HG03196 (cell line): ENCODE measurements at regions not wholly inside any gene's neighbourhood (a gene's known extent, or its start where the extent isn't known, plus 50 kb on each side); places are given as distances from the start of the nearest gene placed in this dataset.
"Not testable (repeated sequence)": the region's sequence is repeated elsewhere in the genome, so short reads cannot be mapped to it uniquely, and the experiment has no call there.

Source experiments
- ATAC-seq: cut with Tn5 transposase; IDR thresholded peaks from one replicate; pipeline ENCODE4 v1.9.1; 2021; ENCODE audit not compliant: unreplicated experiment

DNA sequence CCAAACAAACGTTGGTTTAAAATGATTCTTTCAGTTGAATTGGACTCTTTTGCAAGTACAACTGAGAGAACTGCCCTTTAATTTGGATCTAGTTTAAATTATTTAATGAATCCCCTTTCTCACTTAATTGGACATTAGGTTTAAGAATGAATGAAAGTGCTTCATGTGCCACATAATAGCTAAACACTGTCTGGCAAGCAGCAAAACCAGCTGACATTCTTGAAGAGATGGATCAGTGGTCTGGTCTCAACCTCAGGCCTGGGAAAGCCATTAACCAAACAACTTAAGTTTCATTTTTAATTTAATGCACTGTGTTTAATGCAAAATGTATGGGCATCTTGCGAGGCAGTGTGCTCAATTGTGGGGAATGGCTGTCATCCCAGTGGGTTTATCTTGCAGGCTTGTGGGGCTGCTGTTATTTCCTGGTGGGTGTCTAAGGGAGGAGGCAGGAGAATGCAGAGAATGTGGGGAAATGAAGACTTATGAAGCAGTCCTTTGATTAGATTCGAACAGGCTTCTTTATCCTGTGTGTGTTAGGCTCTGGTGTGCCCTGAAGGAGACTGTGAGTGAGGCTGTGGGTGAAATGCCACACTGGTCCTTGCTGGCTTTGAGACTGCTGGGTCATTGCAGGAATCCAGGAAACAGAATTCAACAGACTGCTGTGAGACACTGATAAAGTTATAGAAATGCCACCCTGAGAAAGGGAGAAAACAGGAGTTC is 144.1 kb upstream of the PELI2 start:
- ATAC-seq, result no peak

DNA sequence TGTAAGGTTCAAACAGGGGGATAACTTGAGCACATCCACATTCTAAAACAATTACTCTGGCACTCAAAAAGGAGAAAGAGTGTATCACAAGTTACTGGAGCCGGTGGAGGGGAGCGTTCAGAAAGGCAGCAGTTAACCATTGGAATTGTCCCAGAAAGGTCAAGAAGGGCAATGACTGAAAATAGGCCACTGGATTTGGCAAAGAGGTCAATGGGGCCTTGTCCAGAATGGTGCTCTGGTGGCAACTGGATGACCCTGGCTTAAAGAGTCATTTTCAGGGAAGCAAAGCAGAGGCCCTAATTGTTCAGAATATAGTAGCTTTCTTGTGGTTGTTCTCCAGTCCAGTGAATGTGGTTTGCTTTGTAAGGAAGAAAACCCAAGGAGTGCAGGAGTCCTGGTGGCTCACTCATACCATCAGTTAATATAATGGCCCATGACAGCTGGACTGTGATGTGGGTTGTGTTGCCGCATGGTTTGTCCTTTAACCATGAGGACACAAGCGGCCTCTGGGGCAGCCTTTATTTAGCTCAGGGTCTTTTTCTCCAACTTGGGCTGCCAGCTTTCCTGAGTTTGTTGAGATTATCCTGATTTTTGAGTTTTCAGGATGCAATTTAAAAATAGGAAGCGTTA is 142.8 kb upstream of the PELI2 start:
- ATAC-seq, result no peak

DNA sequence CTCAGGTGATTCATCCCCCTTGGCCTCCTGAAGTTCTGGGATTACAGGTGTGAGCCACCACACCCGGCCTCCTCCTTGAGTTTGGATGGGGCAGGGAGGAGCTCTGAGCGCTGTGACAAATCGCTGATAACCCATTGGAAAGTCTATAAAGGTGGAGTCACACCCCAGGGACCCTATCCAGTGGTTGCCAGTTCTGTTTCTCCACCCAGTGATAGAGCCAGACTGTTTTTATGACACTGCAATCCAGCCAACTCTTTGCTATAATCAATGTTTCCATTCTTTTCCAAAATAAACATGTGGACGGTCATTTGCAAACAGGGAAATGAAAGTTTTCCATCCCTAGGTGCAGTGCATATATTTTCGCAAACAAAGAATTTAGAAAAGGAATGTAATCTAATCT is 142.0 kb upstream of the PELI2 start:
- no peak for ATAC-seq

DNA sequence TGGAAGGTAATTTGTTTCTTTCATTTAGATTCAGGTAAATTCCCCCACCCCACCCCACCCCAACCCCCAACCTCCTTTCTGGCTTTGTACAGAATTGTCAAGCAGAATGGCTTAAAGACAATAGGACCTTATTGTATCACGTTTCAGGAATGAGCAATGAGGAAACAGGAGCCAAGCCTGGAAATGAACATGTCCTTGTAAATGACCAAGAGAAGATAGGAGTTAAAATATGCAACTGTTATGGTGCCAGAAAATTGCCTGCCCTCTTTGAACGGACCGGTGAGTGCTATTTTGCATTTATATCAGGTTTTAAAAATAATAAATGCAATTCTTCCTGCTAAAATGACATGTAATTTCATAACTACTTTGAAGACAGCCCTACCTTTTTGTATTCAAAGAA is 141.6 kb upstream of the PELI2 start:
- no peak for ATAC-seq

DNA sequence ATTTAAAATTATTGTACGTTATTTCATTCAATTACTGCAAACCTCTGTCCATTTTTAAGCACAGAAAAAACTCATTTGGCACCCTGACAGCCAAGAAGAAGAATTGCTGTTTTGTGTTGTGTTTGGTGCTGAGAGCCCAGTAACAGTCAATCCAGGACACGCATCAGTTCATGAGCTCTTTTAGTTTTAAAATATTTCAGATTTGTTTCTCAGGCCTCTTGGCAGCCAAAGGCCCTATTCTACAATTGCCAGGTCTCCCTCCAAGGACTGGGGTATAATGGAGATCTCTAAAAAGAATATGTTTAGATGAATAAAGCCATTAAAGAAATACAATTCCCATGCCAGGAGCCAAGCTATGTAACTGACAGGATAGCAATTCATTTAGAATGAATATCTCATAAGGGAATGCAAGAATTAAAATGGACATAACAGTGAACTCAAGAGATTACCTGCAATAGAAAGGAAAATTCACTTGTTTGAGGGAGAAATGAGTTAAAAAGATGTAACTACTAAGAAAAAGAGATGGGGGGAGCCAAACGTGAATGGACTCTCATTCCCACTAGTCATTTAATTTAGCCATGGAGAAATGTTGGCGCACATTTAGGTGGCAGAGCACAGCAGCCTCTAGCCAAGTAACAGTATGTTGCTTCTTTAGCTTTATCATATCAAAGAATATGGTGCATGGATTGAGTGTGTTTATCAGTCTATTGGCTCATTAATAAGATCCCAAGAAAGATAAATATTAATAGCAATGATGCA is 140.6 kb upstream of the PELI2 start:
- ATAC-seq, result no peak

DNA sequence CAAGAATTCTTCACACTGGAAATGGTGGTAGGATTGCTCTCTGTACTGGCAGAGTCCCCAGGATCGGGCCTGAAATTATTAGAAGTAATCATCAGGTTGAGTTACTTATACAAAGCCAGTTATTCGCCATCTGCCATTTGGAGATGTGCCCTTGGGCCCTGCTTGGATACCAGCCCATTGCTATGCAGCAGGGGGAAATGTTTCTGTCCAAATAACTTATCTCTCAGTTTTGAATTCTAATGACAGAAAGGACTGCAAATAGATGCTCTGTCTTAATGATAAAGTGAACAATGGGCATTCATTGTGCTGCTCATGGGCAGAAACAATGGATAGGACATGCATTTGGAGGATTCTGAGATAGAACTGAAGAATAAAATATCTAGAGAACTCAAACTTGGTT is 139.1 kb upstream of the PELI2 start:
- no peak for ATAC-seq

DNA sequence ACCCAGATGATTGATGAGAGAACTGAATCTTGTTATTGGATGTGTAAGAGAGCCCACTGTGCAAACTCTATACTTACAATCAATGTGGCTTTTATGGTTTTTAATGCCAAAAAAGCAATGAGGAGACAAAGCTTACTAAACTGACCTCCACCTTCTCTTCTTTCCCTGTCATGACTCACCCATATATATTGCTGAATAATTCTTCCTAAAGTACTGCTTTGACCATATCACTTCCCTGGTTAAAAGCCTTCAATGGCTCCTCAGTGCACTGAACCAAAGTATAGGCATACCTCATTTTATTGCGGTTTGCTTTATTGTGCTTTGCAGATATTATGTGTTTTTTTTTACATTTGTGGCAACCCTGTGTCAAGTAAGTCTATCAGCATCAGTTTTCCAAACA is 138.4 kb upstream of the PELI2 start:
- ATAC-seq, result no peak

DNA sequence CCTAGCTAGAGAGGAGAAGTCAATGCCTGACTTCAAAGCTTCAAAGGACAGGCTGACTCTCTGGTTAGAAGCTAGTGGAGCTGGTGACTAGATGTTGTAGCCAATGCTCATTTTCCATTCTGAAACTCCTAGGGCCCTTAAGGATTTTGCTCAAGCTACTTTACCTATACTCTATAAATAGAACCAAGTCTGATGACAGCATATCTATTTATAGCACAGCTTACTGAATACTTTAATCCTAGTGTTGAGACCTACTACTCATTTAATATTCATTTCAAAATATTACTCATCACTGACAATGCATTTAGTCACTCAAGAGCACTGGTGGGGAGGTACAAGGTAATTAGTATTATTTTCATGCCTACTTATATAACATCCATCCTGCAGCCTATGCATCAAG is 137.2 kb upstream of the PELI2 start:
- no peak for ATAC-seq

DNA sequence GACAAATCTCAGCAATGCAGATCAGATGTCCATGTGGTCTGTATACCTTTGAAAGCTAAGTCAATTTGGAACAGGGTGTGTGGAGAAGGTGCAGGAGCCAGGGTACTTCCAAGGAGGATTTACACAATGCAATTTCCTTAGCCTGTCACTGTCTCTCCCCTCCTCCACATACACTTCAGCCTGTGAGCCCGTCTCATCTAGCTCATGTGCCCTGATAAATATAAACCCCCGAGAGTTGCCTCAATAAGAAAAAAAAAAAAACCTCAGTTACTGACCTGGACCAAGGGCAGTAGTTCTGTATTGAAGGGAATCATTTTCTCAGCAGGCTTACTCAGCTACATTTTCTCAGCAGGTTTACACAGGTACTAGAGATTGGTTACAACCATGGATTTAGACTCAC is 132.1 kb upstream of the PELI2 start:
- no peak for ATAC-seq

DNA sequence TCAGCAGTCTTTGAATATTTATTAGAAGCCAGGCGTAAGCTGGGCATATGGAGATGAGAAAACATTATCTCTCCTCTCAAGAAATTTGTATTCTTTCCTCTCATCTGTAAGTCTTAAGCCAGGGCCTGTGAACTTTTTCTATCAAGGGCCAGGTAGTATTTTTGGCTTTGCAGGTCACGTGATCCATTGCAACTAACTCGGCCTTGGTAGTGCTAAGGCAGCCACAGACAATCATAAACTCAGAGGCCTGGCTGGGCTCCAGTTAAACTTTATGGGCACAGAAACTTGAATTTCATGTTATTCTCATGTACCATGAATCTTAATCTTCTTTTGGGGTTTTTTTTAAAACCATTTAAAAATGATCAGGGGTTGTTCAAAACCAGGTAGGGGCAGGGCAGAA is 117.4 kb upstream of the PELI2 start:
- no peak for ATAC-seq

DNA sequence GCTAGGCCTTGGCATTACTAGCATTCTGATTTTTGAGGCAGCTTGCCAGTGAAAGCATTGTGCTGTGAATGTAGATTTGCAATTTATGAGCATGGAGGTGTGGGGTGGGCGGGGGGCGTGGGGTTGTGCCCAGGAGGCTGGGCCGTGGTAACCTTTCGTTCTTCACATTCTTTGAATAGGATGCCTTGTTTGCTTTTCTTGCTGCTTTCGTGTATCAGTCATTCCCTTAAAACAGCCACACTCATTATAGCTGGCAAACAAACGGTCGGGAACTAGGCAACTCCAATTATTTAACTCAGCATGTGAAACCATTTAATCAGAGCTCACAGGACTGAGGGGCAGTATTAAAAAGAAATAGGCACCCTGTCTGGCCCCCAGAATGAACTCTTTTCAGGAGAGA is 115.9 kb upstream of the PELI2 start:
- no peak for ATAC-seq

DNA sequence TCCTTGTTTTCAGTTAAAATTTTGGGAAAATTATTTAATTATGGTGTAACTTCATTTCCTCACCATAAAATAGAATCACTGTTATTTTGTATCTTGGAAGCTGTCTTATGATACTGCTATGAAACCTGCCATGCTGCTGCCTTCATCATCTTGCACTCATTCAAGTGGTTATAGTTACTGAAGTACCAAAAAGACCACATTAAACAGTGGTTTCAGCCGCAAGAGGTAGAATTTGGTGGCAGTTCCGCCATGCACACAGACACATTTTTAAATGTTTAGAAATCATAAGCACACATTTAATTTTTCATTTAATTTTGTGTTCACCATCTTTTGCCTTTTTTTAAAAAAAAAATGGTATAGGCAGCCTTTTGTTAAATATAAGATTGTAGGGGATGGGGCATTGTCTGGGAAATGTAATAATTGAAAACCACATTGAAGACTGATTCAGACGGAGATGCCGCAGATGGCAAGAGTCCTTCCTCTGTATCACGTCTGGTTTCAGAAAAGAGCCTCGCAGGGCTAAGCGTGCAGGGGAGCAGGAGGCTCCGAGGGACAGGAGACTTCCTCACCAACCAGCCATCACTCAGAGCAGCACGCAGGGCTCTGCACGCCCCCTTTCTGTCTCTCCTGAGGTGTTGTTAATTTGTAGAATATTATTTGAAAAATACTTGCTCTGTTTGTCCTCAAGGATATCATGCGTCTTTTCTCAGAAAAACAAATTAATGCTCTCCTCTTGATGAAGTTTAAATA is 115.2 kb upstream of the PELI2 start:
- ATAC-seq, result peak; percentile 74

DNA sequence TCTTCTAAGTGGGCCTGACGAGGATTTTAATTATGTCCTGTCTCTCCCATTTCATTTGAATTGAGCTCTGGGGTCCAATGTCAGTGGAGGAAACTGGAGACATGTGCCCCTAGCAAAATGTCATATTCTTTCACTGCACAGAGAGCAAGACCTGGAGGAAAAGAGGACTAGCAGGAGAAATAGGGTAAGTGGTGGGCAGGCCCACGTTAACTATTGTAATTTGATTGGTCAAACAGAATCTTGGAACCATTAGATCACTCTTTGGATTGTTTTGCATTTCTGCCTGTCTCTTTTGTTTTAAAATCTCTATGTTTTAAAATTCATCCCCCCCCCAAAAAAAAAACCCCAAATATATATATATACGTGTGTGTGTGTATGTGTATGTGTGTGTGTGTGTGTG is 113.9 kb upstream of the PELI2 start:
- ATAC-seq, result no peak

DNA sequence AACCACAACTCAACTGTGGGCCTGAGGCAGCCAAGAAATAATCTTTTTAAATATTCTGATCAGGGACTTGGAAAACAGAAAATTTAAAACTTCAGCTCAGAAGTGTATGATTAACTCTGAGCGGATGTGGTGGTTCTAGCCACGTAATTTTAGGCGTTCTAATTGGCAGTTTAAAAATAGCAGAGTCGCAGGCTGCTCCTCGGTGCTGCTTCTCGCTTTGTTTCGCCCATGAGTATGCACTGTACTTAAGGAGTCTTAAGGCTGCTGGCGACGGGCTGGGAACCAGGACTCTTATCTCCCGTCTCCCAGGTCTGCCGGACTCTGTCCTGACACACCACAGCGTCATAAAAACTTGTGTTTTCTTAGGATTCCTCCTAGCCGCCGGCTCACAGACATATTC is 113.4 kb upstream of the PELI2 start:
- peak; percentile 81 for ATAC-seq

DNA sequence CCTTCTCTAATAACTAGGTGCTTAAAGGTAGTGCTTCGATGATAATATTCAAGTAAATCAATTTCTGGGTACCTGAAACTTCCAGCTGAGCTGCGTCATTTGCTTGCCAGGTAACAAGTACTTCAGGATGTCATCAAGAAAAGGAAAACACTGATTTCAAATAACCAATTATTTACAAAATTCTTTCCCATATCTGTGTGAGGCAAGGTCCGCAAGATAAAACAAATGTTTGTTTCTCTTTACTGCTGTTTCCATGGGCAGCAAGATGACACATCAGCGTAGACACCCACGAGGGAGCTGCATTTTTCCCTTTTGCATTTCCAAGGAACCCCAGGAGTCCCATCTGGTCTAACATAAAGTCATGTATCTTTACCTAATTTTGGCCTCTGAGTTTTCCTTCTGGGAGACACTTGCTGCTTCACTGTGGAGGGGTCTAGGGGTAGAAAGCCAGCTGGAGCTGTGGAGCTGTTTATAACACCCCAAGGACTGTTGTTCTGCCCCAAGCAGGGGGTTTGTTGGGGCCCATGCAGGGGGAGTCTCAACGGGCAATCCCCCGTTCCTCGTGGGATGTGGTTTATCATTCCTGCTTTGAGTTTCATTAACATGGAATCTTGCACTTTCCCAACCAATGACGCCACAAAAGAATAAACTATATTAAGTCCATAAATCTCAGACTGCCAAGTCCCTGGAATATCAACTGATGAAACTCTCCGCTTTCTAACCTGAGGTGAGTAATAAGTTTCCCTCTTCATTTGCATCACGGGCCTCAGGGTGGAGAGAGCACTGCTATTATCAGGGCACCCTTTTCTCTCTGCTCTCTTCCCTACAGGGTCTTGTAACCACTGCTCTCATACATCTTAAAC is 112.8 kb upstream of the PELI2 start:
- no peak for ATAC-seq

DNA sequence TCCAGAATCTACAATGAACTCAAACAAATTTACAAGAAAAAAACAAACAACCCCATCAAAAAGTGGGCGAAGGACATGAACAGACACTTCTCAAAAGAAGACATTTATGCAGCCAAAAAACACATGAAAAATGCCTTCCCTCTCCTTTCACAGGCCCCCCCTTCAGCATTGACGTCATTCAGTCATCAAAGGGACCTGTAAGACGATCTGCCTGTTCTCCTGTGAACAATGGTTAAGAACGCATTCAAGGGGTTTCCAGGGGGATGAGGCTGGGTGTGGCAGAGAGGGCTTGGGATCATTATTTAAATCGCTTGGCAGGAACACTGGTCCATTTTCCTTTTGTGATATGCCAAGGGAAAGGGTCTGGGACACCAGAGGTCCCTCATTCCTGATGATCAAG is 110.7 kb upstream of the PELI2 start:
- not testable (repeated sequence) for ATAC-seq

DNA sequence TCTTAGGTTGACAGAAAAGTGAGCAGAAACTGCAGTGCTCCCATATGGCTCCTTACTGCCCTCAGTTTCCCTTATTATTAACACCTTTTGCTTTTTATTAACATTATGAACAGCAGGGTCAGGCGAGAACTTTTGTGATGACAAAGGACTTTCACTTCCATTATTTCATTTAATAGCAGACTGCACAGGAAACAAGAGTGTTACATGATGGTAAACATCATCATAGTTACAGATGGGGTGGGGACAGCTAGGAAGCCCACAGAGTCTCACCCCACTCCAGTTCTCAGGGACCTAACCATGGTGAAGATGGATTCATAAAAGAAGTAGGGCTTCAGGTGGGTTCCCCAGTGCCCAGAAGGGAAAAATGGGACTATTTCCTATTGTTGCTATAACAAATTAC is 110.1 kb upstream of the PELI2 start:
- ATAC-seq, result no peak

DNA sequence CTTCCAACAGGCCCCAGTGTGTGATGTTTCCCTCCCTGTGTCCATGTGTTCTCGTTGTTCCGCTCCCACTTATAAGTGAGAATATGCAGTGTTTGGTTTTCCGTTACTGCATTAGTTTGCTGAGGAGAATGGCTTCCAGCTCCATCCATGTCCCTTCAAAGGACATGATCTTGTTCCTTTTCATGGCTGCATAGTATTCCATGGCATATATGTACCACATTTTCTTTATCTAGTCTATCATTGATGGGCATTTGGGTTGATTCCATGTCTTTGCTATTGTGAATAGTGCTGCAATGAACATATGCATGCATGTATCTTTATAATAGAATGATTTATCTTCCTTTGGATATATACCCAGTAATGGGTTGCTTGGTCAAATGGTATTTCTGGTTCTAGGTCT is 109.5 kb upstream of the PELI2 start:
- ATAC-seq, result not testable (repeated sequence)

DNA sequence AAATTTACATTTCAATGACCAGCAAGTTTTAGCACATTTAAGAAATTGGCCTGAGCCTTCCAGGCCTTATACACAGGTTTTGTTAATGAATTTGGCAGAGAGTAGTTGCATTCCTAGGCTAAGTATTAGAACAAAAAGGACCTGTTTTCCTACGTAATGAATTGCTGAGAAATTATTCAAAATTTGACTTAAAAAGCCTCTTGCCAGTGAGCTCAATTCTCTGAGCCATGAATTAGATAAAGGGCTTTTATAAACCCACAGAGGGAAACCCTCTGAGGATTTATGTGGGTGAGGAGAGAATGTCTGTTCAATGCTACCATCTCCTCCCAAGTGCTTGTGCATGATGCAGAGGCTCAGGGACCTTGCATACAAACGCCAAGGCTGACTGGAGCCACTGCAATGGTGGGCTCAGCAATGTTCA is 94.5 kb upstream of the PELI2 start:
- no peak for ATAC-seq

DNA sequence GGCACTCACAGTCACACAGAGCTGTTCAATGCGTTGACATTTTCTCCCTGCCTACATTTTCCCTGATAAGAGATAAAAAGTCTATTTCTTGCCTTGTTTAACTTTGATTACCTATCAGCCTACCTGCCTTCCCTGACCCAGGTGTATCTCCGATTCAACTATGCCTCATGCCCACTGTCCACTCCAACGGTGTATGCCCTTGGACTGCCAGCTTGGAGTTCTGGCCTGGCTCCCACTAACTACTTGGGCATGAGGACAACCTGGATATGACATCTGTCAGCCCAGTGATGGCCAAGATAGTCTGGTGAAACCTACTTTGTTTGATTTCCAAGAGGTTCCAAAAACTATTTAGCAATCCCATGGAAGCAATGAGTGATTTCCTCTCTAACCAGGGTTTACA is 93.0 kb upstream of the PELI2 start:
- no peak for ATAC-seq

DNA sequence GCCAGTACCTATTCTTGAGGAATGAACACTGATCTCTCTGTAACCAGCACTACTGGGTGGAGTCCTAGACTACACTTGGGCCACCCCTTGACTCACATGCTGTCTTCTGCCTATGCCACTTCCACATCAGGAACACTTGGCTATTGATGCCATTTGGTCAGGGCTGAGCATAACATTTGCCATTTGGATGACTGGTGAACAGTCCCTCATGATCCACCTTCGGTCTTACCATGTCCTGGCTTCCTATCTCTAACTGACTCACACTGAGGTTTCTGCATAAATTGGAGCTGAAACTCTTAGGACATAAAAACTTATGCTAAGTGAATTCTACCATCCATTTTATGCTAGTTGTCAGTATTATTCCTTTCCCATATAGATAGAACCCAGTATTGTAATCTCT is 91.7 kb upstream of the PELI2 start:
- ATAC-seq, result no peak
